GM23248 (cell line): ENCODE measurements at regions not wholly inside any gene's neighbourhood (a gene's known extent, or its start where the extent isn't known, plus 50 kb on each side); places are given as distances from the start of the nearest gene placed in this dataset.

Source experiments
- DNase-seq: peaks from one replicate; pipeline ENCODE4 v3.0.0-alpha.2; 2015
- H2AFZ ChIP-seq: fragments of 200-600 bp; sonication (generic); 2 replicates; pipeline ENCODE4 v1.6.1; 2016; ENCODE audit warnings: antibody characterized with exemption
- H3F3A ChIP-seq: fragments of 200-600 bp; sonication (generic); 2 replicates; pipeline ENCODE4 v1.6.1; 2016; ENCODE audit warnings: mild to moderate bottlenecking, antibody characterized with exemption, mixed run types; ENCODE audit not compliant: insufficient read depth
- H3K27ac ChIP-seq: fragments of 200-600 bp; sonication (generic); 2 replicates; pipeline ENCODE4 v1.5.1; 2016; ENCODE audit warnings: mild to moderate bottlenecking
- H3K27me3 ChIP-seq: fragments of 200-600 bp; sonication (generic); replicated peaks from 2 replicates; pipeline ENCODE4 v1.6.1; 2016; ENCODE audit warnings: mild to moderate bottlenecking; ENCODE audit not compliant: insufficient read depth
- H3K36me3 ChIP-seq: fragments of 200-600 bp; sonication (generic); 2 replicates; pipeline ENCODE4 v1.6.1; 2016; ENCODE audit warnings: low read depth, mild to moderate bottlenecking
- H3K4me1 ChIP-seq: fragments of 200-600 bp; sonication (generic); 2 replicates; pipeline ENCODE4 v1.6.1; 2016; ENCODE audit warnings: mild to moderate bottlenecking; ENCODE audit not compliant: insufficient read depth
- H3K4me2 ChIP-seq: fragments of 200-600 bp; sonication (generic); one replicate; pipeline ENCODE4 v1.6.1; 2016; ENCODE audit warnings: mild to moderate bottlenecking; ENCODE audit not compliant: unreplicated experiment
- H3K4me3 ChIP-seq: fragments of 200-600 bp; sonication (generic); 2 replicates; pipeline ENCODE4 v1.5.1; 2016; ENCODE audit warnings: mild to moderate bottlenecking
- H3K79me2 ChIP-seq: fragments of 200-600 bp; sonication (generic); 2 replicates; pipeline ENCODE4 v1.6.1; 2016; ENCODE audit warnings: mild to moderate bottlenecking; ENCODE audit not compliant: insufficient read depth
- H3K9ac ChIP-seq: fragments of 200-600 bp; sonication (generic); 2 replicates; pipeline ENCODE4 v1.6.1; 2016; ENCODE audit warnings: mild to moderate bottlenecking
- H3K9me2 ChIP-seq: fragments of 200-600 bp; sonication (generic); 2 replicates; pipeline ENCODE4 v1.6.1; 2016; ENCODE audit warnings: mixed run types, mild to moderate bottlenecking, moderate library complexity; ENCODE audit not compliant: insufficient read depth
- H3K9me3 ChIP-seq: fragments of 200-600 bp; sonication (generic); one replicate; pipeline ENCODE4 v1.6.1; 2017; ENCODE audit warnings: low read depth
- H4K20me1 ChIP-seq: fragments of 200-600 bp; sonication (generic); 2 replicates; pipeline ENCODE4 v1.6.0; 2016; ENCODE audit not compliant: insufficient read depth
- EZH2 ChIP-seq: fragments of 200-600 bp; sonication (generic); IDR thresholded peaks from 2 replicates; pipeline ENCODE4 v1.6.1; 2018; ENCODE audit warnings: antibody characterized with exemption, mild to moderate bottlenecking; ENCODE audit not compliant: insufficient read depth, poor library complexity, severe bottlenecking
- EZH2phosphoT487 ChIP-seq: fragments of 200-600 bp; sonication (generic); IDR thresholded peaks from 2 replicates; pipeline ENCODE4 v1.6.1; 2018; ENCODE audit warnings: antibody characterized with exemption, moderate library complexity, mild to moderate bottlenecking, low read depth; ENCODE audit not compliant: insufficient read depth
- WGBS, 2 experiments: methylation state at CpG; one replicate each; pipeline ENCODE4 v1.1.6; 2015 to 2017; ENCODE audit warnings: low lambda C conversion rate in 2 of 2, low coverage in 1 of 2; ENCODE audit errors: missing lambda C conversion rate in 2 of 2; 5-methylcytosine and 5-hydroxymethylcytosine counted together
- in situ Hi-C: fragments of 300-500 bp; cut with MboI; formaldehyde crosslinking; loops from 2 replicates; pipeline ENCODE4 v1.15.0; 2020

- no peak for DNase-seq
- Histone ChIP-seq H3K9me3 (no peaks in the 10 kb centered on the region), H3F3A (no peaks in the 10 kb centered on the region), H3K27me3 (no peaks in the 10 kb centered on the region), H3K9me2 (no peaks in the 10 kb centered on the region), H3K4me2 (no peak overlapping the region), H3K4me3 (no peak overlapping the region), H3K4me1 (no peaks in the 10 kb centered on the region), H3K27ac (no peak overlapping the region), H4K20me1 (no peaks in the 10 kb centered on the region), H3K36me3 (no peaks in the 10 kb centered on the region), H2AFZ (no peak overlapping the region), H3K79me2 (no peaks in the 10 kb centered on the region), H3K9ac (no peak overlapping the region)
- 0% methylated on average over 1 of the region's 1 CpG for WGBS, 2 experiments
- TF ChIP-seq EZH2phosphoT487 (no peak), EZH2 (no peak)
- in situ Hi-C loops, result no loop called here
Measured at GRCh38 chrX:144253356-144253755, 369.5 kb downstream of the UBE2NL start.

GRCh38 chrX:144259054-144259453 is 375.2 kb downstream of the UBE2NL start:
- no peak for DNase-seq
- no peaks in the 10 kb centered on the region for H3F3A ChIP-seq
- no peak overlapping the region for H2AFZ ChIP-seq
- TF ChIP-seq EZH2phosphoT487 (no peak), EZH2 (no peak)
- no peaks in the 10 kb centered on the region for H3K9me2 ChIP-seq
- no peaks in the 10 kb centered on the region for H3K36me3 ChIP-seq
- no peaks in the 10 kb centered on the region for H3K79me2 ChIP-seq
- no peaks in the 10 kb centered on the region for H3K4me1 ChIP-seq
- H3K4me3 ChIP-seq, result no peak overlapping the region
- 0 to 7% methylated on average over 3 of the region's 3 CpGs for WGBS, 2 experiments
- H4K20me1 ChIP-seq, result no peaks in the 10 kb centered on the region
- H3K9ac ChIP-seq, result no peak overlapping the region
- H3K9me3 ChIP-seq, result no peaks in the 10 kb centered on the region
- H3K4me2 ChIP-seq, result no peak overlapping the region
- no peaks in the 10 kb centered on the region for H3K27me3 ChIP-seq
- in situ Hi-C loops, result no loop called here
- no peak overlapping the region for H3K27ac ChIP-seq

- no peak for TF ChIP-seq EZH2
- DNase-seq, result no peak
- Histone ChIP-seq H2AFZ (no peak overlapping the region), H3K79me2 (no peaks in the 10 kb centered on the region), H3K4me1 (no peaks in the 10 kb centered on the region), H3K9me3 (no peaks in the 10 kb centered on the region), H3F3A (no peaks in the 10 kb centered on the region), H3K9me2 (no peaks in the 10 kb centered on the region), H3K4me3 (no peak overlapping the region), H3K27ac (no peak overlapping the region), H3K9ac (no peak overlapping the region), H4K20me1 (no peaks in the 10 kb centered on the region), H3K36me3 (no peaks in the 10 kb centered on the region), H3K27me3 (no peaks in the 10 kb centered on the region), H3K4me2 (no peak overlapping the region)
- no CpG with 5 or more reads among the region's 1 CpG for WGBS, 2 experiments
- in situ Hi-C loops, result no loop called here
Measured at GRCh38 chrX:144265641-144266040, 381.8 kb downstream of the UBE2NL start.

- no peaks in the 10 kb centered on the region for H3K27me3 ChIP-seq
- H4K20me1 ChIP-seq, result no peaks in the 10 kb centered on the region
- no peak overlapping the region for H2AFZ ChIP-seq
- H3K4me2 ChIP-seq, result no peak overlapping the region
- H3K9ac ChIP-seq, result no peak overlapping the region
- H3K9me2 ChIP-seq, result no peaks in the 10 kb centered on the region
- no peak overlapping the region for H3K27ac ChIP-seq
- H3K4me3 ChIP-seq, result no peak overlapping the region
- no peaks in the 10 kb centered on the region for H3K4me1 ChIP-seq
- H3K36me3 ChIP-seq, result no peaks in the 10 kb centered on the region
- H3F3A ChIP-seq, result no peaks in the 10 kb centered on the region
- no peaks in the 10 kb centered on the region for H3K9me3 ChIP-seq
- no peak for TF ChIP-seq EZH2
- DNase-seq, result no peak
- WGBS, 2 experiments, result 0% methylated on average over 3 of the region's 3 CpGs
- in situ Hi-C loops, result no loop called here
- H3K79me2 ChIP-seq, result no peaks in the 10 kb centered on the region
Measured at GRCh38 chrX:144275367-144275766, 391.5 kb downstream of the UBE2NL start.

- Histone ChIP-seq H3K36me3 (no peaks in the 10 kb centered on the region), H3K9ac (no peak overlapping the region), H3K4me1 (no peaks in the 10 kb centered on the region), H3K27me3 (no peaks in the 10 kb centered on the region), H3K4me3 (no peak overlapping the region), H4K20me1 (no peaks in the 10 kb centered on the region), H3K9me3 (no peaks in the 10 kb centered on the region), H2AFZ (no peak overlapping the region), H3K4me2 (no peak overlapping the region), H3K79me2 (no peaks in the 10 kb centered on the region), H3K9me2 (no peaks in the 10 kb centered on the region), H3F3A (no peaks in the 10 kb centered on the region), H3K27ac (no peak overlapping the region)
- DNase-seq, result no peak
- TF ChIP-seq EZH2phosphoT487, result no peak
- no peak for TF ChIP-seq EZH2
- WGBS, 2 experiments, result 0 to 3% methylated on average over 3 of the region's 3 CpGs
- in situ Hi-C loops, result no loop called here
Measured at GRCh38 chrX:144275843-144276242, 392.0 kb downstream of the UBE2NL start.
